Activated CD4-positive, CD25-positive, alpha-beta regulatory T cell treated with anti-CD3 and anti-CD28 coated beads, Interleukin-2, amount 50 U/mL, for 16 hours (primary cell): ENCODE measurements at regions not wholly inside any gene's neighbourhood (a gene's known extent, or its start where the extent isn't known, plus 50 kb on each side); places are given as distances from the start of the nearest gene placed in this dataset.
"Not testable (repeated sequence)": the region's sequence is repeated elsewhere in the genome, so short reads cannot be mapped to it uniquely, and the experiment has no call there.

ENCODE experiments used
- DNase-seq: peaks from one replicate; pipeline ENCODE4 v3.0.0-alpha.2; 2020; ENCODE audit warnings: low read depth, low spot score

- DNase-seq = no peak
These were observed 56.0 kb upstream of the LRPPRC start for GRCh38 chr2:44051593-44052347.

DNA sequence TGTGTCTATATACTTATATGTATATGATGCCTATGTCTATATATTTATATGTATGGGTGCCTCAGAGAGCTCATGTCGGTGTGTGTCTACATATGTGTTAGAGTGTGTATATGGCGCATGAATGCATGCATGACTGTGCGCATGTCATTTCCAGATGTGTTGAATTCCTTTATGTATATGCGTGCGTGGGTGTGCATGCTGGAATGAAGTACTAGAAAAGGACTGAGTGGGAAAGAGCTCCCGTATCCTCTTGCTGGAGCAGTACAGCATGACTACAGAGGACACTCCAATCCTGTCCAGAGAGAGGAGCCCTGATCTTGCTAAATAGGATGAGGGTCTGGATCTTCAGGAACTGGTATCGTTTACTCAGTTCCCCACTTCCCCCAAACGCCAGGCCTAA lies 56.8 kb upstream of the LRPPRC start:
- DNase-seq = no peak

DNA sequence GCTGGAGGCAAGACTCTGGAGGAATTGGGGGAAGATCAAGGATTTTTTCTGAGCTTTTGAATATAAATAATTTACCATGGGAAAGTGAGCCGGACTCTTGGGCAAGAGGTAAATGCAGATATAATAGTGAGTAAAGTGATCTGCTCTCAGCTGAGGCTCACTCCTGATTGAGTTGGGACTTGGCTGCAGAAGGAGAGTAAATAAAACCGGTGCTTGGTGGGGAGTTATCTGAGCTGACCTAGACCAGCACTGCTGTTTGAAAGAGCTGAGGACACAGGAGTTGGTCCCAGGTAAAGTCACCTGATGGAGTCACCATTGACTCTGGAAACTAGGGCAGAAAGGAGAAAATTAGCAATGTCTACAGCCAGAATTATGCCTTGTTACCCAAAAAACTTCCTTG lies 57.3 kb upstream of the LRPPRC start:
- no peak for DNase-seq

- no peak for DNase-seq
These were observed 57.7 kb upstream of the LRPPRC start for GRCh38 chr2:44053456-44053855.

DNA sequence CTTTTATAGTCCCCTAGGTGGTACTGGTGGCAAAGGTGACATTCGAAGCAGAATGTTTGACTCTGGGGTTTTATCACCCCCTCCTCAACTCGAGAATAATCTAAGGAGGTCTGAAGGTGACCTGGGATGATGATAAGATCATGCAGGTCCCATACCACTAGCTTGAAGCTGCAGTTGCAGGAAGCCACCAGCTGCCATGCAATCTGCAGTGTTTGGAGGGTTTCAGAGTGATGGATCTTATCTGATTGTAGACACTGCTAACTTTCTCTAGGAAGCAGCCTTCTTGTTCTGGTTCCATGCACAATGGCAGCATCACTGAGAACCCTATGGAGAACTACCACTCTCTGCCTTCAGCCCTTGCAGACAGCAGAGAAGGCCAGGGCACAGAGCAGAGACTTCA lies 59.4 kb upstream of the LRPPRC start:
- DNase-seq = no peak

DNA sequence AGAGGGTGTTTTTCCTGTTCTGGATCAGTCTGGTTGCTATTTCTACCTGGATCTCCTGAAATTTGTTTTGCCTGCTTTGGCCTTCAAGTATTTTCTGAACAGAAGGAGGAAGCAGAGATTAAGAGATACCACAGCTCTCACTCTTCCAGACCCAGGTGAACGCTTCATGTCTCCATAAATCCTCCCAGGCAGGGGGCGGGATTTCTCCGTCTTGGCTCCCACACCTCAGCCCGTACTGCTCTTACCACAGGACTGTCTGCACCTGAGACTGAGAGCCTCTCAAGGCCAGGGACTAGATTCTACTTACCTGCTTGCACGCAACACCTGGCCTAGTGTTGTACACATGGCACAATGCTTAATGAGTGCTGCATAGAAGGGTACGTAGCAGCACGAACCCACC lies 59.9 kb upstream of the LRPPRC start:
- no peak for DNase-seq

- DNase-seq = no peak
These were observed 61.2 kb upstream of the LRPPRC start for GRCh38 chr2:44056947-44057346.

GRCh38 chr2:44060286-44060685 lies 64.5 kb upstream of the LRPPRC start:
- not testable (repeated sequence) for DNase-seq

- DNase-seq = no peak
These were observed 65.2 kb upstream of the LRPPRC start for GRCh38 chr2:44060990-44061389.

- DNase-seq = no peak
These were observed 65.7 kb upstream of the LRPPRC start for GRCh38 chr2:44061469-44061868.

DNA sequence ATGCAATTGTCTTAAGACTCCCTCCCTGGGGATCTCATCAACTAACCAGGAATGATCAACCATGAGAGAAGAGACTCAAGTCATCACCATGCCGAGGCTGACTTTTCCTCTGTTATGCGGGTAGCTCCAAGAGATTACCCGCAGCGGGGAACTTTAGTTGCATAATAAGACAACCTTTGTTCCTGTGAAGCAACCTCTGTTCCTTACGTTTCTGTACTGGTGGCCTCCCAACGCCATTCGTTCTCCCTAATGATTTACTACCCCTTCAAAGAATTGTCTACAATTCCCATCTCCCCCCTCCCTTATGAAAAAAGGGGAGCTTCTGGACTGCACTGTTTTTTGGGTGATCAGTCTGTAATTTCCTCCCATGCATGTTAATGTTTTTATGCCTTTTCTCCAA lies 66.1 kb upstream of the LRPPRC start:
- DNase-seq = no peak

GRCh38 chr2:44063033-44063432 lies 67.2 kb upstream of the LRPPRC start:
- no peak for DNase-seq

DNA sequence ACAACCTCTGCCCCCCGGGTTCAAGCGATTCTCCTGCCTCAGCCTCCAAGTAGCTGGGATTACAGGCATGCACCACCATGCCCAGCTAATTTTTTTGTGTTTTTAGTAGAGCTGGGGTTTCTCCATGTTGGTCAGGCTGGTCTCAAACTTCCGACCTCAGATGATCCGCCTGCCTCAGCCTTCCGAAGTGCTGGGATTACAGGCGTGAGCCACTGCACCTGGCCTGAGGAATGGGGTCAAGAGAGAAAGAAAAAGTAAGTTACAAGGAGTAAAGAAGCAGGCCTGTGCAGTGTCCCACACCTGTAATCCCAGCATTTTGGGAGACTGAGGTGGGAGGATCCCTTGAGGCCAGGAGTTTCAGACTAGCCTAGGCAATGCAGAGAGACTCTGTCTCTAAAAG lies 68.5 kb upstream of the LRPPRC start:
- DNase-seq = not testable (repeated sequence)

DNA sequence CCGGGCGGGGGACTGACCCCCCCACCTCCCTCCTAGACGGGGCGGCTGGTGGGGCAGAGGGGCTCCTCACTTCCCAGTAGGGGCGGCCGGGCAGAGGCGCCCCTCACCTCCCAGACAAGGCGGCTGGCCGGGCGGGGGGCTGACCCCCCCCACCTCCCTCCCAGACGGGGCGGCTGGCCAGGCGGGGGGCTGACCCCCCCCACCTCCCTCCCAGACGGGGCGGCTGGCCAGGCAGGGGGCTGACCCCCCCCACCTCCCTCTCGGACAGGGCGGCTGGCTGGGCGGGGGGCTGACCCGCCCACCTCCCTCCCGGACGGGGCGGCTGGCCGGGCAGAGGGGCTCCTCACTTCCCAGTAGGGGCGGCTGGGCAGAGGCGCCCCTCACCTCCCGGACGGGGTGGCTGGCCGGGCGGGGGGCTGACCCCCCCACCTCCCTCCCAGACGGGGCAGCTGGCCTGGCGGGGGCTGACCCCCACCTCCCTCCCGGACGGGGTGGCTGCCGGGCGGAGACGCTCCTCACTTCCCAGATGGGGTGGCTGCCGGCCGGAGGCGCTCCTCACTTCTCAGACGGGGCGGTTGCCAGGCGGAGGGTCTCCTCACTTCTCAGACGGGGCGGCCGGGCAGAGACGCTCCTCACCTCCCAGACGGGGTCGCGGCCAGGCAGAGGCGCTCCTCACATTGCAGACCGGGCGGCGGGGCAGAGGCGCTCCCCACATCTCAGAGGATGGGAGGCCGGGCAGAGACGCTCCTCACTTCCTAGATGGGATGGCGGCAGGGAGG lies 71.4 kb upstream of the LRPPRC start:
- DNase-seq = not testable (repeated sequence)

GRCh38 chr2:44067791-44068181 lies 72.0 kb upstream of the LRPPRC start:
- DNase-seq = not testable (repeated sequence)

DNA sequence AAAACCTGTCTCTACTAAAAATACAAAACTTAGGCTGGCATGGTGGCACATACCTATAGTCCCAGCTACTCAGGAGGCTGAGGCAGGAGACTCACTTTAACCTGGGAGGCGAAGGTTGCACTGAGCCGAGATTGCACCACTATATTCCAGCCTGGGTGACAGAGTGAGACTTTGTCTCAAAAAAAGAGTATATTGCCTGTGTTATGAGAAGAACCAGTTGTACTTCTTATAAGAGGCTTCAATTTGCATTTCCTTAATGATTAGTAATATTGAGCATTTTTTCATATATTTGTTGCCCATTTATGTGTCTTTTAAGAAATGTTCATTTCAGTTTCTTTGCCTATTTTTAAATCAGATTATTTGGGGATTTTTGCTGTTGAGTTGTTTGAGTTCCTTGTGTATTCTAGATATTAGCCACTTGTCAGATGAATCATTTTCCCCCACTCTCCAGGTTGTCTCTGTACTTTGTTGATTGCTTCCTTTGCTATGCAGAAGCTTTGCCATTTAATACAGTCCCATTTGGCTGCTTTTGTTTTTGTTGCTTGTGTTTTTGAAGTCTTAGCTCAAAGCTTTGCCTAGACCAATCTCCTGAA lies 75.8 kb upstream of the LRPPRC start:
- no peak for DNase-seq

GRCh38 chr2:44073667-44074066 lies 77.9 kb upstream of the LRPPRC start:
- not testable (repeated sequence) for DNase-seq

GRCh38 chr2:44074795-44075194 lies 79.0 kb upstream of the LRPPRC start:
- not testable (repeated sequence) for DNase-seq

DNA sequence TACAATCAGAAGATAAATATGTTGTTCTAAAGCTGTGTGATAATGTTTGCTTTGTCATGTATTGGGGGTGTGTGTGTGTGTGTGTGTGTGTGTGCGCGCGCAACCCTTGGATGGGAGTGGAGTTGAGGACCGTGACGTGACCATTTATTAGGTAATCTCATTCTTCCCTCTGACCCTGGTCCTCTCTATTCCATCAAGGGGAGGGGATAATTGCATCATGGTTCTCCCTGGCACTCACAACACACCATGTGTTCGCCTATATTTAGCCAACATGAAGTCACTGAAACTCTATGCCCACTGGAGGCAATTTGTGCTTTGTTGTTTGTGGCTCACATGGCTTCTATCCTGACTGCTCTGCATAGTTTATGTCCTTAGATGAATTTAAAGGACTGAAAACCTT lies 79.8 kb upstream of the LRPPRC start:
- DNase-seq = no peak

GRCh38 chr2:44077942-44078511 lies 82.2 kb upstream of the LRPPRC start:
- no peak for DNase-seq

DNA sequence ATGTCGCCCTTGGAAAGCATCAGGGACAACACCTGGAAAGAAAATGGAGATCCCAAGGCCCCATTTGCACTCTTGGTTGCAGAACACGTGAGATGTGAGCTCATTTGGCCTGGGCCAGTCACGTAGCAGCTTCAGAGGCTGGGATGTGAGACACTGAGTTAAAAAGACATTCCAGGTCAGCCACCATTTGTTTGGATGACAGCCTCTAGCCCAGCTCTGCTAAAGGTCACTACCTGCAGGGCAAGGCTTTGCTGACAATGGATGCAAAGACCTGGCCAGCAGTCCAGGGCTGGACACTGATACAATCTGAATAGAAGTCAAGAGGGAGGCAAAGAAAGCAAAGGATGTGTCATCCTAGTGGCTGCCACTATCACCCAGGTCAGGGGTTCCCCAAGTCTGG lies 83.9 kb upstream of the LRPPRC start:
- no peak for DNase-seq

DNA sequence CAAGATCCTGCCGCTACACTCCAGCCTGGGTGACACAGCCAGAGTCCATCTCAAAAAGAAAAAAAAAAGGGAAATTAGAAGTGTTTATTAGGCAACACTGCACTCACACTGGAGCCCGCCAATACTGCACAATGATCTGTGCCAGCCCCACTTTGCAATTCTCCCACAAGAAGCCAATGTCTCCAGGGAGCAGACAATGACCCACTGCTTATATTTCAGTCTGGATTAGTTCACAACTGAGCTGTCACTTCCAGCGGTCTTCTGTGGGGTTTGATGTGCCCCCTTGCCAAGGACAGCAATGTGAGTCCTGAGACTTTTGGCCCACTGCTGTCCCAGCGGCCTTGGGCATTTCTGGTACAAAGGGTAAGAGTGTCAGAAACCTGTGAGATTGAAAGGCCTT lies 85.6 kb upstream of the PPM1B start:
- DNase-seq = no peak
